Endothelial cell of hepatic sinusoid (primary cell): ENCODE measurements at regions not wholly inside any gene's neighbourhood (a gene's known extent, or its start where the extent isn't known, plus 50 kb on each side); places are given as distances from the start of the nearest gene placed in this dataset.

ENCODE experiments used
- in situ Hi-C: cut with HindIII; loops from 2 replicates; pipeline ENCODE4 v1.10.0; 2017; ENCODE audit warnings: low sequenced_read_pairs

DNA sequence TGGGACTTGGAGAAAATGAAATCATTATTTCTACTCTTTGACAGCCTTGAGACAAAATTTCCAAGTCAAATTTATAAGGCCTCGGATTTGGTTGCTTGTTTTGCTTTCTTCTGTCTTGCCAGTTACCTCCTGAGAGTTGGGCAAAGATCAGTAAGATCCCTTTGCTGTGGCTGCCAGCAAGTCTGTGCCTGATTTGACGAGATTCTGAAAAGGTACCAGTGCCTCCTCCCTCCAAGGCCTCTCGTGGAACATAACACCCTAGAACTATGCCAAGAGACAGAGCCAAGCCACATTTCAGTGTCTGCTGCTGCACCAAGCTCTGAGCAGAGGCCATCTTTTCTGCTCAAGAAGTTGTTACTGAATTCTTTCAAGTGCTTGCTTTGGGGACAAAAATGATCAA lies 61.0 kb downstream of the GTPBP8 start:
- in situ Hi-C loops = loop anchor here (5.0 kb wide), 1 partner anchor 56 kb away; no protein-coding TSS in a partner anchor

DNA sequence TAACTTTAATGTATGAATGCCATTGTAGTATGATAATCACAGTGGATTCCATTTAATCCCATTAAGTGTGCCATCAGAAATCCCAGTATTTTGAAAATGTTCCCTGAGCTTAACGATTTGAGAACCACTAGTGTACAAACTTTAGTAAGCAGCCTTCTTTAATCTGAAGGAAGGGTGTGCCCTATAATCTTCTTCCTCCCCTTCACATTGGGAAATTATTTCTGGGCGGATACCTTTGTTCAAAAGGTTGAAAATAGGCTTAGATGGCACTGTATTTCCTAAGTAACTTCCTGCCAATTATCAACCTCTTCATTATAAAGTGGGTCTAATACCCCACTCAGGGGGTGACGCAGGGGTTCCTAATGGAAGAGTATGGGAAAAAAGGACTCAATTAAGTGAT lies 62.4 kb downstream of the GTPBP8 start:
- in situ Hi-C loops = loop anchor here (5.0 kb wide), 1 partner anchor 54 kb away; no protein-coding TSS in a partner anchor

DNA sequence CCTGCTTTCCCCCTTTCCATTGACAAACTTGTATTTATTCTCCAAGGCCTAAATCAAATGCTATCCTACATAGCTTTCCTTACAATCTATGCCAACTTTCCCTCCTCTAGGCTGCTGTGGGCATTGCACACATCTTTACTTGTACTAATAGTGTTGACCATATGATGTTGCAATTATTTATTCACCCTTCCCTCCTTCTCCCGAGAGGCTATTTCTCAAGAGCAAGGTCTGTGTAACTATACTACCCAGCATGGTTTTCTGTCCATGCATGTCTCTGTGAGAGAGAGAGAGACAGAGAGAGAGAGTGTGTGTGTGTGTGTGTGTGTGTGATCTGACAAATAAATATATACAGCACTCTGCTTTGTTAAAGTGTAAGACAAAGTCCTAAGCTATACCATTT lies 63.8 kb downstream of the GTPBP8 start:
- in situ Hi-C loops = loop anchor here (5.0 kb wide), 1 partner anchor 53 kb away; no protein-coding TSS in a partner anchor

DNA sequence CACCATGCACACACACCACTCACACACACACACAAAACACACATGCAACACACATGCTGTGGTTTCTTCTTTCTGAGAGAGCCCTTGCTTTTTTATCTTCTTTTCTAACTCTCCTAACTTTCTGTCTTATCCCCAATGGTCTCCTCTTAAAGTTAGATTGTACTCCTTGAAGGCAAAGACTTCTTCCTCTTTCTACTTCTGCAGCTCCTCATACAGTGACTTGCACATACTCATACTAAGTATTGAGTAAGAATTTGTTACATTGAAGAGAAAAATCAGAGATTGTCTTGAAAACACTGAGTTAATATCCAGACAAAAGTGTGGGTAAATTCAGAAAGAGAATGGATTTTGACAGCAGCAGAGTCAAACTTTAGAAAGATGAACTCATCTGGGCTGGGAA lies 64.4 kb downstream of the GTPBP8 start:
- in situ Hi-C loops = no loop called here

DNA sequence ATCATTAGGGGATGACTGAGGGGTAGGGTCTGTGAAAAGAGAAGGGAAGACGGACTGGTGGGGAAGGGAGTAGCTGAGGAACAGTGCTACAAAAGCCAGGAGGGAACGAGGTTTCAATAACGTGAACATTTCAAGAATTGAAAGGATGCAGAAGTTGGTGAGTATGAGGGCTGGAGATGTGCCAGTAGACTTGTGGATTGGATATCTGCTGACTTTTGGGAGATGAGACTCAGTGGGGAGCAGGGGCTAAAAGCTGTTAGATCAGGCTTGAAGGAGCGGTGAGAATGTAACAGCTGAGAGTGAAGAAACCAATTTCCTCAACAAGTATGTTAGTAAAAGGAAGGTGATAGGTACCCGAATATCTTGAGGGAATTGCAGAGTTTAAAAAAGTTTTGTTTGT lies 65.2 kb downstream of the GTPBP8 start:
- in situ Hi-C loops = no loop called here

DNA sequence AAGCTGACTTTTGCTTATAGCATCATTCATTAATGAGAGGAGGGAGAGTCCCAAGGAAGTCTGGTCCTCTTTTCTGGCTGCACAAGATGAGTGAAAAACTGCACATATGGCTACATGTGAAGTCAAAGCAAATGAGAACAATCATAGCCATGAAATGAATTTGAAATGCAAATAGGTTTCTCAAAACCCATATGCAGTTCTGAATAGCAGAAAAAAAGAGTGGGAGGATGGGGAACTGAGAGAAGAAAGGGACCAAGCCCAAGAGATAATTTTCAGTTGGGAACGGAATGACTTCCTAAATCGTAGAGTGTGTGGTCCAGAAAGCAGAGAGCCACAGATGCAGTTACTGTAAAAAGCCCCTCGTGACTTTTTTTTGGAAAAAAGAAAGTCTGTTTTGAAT lies 66.3 kb downstream of the GTPBP8 start:
- in situ Hi-C loops = no loop called here

DNA sequence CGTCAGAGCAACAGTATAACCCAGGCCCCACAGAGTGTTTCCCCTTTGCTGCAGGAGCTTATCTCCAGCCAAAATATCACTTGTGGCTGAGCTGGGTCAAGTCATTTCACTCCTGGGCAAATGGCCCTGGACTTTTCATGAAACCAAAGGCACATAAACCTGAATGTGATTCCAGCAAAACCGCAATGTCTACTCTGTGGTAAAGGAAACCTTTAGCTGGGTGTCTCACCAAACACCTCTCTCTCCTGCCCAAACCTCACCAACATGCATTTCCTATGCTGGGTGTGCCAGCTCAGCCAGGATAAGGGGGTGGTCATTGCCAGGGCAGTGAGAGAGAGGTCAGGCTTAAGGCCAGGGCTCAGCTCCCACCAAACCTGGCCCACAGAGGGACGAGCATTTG lies 67.4 kb downstream of the GTPBP8 start:
- in situ Hi-C loops = no loop called here

DNA sequence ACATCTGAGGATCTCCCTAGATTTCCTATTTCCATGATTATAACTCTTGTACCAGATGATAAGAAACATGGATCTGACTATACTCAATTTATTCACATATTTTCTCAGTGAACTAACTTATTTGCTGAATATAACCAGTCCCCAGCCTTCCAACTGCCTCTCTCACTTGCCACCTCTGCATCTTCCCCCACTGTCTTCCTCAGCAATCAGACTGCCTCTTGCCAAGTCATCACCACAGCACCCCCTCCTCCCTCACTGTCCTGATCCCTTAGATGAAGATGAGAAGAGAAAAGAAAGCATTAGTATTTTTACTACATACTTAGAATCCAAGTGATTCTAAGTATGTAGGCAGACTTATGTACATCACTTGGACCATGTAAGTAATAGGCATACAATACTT lies 71.9 kb downstream of the GTPBP8 start:
- in situ Hi-C loops = no loop called here

DNA sequence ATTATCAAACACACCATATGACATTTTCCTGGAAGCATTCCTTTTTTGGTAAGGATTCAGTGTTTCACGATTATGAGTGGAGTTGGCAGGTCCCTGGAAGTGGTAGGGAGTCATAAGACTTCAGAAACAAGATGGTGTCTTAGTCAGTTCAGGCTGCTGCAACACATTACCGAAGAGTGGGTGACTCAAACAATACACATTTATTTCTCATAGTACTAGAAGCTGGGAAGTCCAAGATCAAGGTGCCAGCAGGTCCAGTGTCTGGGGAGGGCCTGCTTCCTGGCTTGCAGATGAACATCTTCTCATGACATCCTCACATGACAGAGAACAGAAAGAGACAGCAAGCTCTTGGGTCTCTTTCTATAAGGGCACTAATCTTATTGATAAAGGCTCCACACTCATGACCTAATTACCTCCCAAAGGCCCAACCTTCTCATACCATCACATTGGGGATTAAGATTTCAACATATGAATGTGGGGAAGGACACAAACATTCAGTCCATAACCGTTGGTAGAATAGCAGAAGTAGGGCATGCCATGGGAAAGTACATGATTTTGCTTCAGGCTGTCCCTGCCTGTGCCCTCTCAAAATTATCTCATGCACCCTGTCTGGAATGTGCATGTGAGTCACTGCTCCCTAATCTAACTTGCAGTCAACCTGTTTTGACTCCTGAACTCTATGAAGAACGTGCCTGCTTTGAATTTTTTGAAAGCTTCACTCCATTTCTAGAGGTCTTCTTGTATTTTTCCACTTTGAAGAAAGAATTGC lies 72.5 kb downstream of the GTPBP8 start:
- in situ Hi-C loops = no loop called here

DNA sequence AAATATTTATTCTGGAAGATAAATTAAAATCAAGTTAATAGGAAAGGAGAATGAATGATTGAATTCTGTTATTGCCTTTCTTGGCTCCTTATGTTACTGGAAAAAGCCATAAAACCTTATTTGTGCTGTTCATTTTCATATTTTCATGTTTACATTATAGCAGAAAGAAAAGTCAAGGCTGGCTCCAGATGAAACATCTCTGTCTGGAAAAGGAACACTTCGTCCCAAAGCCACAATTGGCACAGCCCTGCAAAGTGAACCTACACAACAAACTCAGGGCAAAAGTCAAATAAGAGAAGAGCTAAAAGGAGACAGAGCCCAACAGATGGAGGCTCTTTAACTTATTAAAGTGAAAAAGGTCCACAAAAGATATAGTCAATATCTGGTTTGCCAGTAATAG lies 73.4 kb downstream of the GTPBP8 start:
- in situ Hi-C loops = no loop called here

DNA sequence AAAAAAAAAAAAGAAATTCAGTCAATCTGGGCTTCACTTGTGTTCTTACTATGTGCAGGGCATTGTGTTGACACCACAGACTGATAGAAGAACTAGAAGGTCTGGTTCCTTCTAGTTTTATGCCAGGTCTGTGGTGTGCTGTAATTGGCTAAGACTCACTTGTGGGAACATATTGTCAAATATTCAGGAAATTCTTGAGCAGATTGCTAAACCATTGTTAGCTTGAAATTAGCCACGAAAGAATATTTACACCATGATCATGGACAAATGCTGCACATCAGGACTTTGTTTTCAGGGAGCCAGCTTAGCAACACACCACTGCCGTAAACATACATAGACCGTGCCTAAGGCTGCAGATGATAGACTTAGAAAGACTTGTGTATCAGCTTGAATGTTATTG lies 74.6 kb downstream of the GTPBP8 start:
- in situ Hi-C loops = no loop called here

DNA sequence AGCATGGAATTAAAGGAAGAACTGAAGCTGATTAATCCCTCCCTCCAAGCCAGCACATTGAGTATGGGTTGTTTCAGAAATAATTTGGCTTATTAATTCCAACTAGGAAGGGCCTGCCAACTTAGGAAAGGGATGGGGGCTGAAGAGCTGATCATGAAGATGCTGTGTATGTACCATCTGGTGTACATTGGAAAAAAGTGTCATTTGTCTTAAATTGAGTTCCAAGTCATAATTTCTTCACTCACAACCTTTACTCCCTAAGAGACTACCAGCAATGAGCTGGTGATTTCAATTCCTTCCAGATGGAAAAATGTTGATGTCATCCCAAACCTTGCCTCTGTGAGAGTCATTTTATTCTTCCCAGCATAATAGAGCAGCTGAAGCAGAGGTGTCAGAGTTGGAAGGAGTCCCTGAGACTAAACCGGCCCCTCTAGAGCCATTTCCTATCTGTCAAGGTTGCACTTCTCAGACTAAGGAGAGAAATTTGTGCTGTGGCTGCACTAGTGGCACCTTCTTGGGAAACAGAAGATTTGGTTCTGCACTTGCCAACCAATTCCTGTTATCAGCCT lies 79.4 kb downstream of the GTPBP8 start:
- in situ Hi-C loops = no loop called here

DNA sequence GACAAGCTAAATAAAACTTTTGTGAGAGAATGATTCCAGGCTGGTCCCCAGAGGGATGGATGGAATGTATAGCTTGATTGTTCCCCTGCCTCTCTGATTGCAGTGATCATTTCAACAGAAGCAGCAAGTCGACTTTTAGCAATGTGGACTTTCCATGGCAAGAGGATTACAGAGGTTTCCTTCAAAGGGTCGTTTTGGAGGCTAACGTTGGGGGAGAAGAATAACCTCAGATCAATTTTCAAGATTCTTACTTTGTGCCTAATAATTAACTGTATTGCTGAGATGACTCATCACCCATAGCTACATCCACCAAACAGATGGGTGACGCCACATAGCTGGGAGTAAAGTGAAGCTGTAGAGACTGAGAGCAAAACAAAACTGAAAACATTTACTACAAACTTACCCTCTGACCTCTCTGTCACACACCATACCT lies 79.9 kb downstream of the GTPBP8 start:
- in situ Hi-C loops = no loop called here

DNA sequence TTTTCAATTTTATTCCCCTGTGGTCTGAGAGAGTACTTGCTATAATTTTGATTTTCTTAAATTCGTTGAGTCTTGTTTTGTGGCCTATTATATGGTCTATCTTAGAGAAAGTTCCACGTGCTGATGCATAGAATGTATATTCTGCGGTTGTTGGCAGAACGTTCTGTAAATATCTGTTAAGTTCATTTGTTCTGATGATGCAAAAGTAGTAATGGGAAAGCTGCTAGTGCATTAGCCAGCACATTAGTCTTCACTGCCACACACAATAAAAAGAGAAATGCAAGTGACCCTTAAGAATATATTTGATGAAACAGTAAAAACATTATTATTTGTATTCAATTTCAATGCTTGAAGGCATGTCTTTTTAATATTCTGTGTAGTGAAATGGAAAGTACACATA lies 84.8 kb downstream of the GTPBP8 start:
- in situ Hi-C loops = no loop called here

DNA sequence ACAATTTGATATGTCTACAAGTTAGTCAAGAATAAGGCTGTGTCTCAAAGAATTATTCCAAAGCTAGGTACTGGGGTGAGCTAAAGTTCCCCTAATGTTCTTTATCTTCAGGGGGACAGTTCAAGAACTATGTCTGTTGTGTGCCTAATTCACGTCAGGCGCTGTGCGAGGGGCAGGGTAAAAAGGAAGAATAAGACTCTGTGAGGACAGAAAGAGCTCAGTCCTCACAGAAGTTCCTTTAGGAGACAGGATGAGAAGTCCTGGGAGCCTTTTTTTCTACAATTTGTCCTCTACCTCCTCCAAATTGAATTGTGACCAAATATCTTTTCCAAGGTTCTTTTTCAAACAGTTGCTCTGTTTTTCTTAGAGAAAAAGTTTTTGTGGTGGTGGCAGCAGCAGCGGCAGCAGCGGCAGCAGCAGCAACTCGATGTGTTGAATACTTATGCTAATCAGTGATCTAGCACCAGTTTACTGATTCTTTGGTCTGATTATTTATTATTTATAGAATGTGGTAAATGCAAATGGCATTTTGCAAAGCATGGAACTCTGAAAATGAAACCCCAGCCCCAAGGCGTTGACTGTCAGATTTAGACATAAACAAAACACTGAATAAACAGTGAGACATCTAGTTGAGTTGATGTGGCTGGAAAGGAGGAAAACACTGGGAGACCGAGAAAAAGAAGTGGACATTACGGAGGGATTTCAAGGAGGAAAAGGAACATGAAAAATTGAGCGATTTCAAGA lies 88.6 kb downstream of the GTPBP8 start:
- in situ Hi-C loops = no loop called here

DNA sequence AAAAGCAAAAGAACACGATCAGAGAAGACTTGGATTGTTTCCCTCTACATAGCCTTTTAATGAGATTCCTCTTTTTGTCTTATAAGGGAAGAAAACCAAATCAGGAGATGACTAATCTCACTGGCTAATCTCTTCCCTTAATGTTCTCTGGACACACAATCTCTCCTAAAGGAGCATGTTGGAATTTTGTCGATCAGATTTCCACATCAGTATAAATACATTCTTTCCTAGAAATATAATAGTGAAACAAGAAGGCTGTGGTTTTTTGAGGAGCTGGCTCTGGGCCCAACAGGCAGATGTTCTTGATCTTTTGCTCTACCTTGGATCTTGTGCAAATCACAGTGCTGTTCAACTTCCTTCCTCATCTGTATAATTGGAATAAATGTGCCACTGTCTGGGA lies 94.0 kb downstream of the GTPBP8 start:
- in situ Hi-C loops = no loop called here

DNA sequence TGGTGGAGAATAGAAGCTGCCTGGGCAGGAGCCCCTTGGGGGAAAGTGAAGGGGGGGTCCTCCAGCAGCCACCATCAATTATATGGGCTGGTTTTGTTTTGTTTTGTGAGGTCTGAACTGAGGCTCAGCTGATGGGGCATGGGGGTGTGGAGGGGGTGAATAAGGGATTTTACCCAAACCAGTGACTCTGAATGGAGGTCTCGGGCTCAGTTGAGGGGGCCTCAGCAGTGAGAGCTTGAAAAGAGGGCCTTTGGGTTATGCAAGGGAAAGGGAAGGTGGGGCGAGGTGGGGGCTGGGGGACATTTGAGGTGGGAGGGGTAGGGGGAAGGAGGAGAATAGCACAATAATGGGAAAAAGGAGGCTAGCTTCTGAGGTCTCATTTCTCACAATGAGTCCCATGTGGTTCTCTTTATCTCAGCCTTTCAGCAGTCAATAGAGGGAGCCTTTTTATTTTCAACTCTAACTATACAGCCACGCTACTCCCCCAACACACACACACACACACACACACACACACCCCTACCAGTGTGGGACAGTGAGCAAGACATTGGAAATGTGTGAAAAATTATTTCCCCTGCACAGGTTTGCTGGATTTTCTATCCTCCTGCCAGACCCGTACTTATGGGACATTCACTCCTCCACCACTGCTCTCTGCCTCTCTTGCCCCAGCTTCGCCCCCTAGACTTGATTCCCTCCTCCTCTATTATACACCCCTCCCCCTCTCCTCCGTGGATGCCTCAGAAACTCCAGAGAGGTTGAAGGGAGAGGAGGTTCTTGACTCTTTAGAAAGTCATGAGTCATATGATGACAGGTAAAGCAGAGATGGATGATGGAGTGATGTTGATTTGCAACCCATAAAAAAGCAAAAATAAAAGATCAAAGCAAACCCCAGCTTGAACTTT lies 96.0 kb downstream of the GTPBP8 start:
- in situ Hi-C loops = no loop called here

DNA sequence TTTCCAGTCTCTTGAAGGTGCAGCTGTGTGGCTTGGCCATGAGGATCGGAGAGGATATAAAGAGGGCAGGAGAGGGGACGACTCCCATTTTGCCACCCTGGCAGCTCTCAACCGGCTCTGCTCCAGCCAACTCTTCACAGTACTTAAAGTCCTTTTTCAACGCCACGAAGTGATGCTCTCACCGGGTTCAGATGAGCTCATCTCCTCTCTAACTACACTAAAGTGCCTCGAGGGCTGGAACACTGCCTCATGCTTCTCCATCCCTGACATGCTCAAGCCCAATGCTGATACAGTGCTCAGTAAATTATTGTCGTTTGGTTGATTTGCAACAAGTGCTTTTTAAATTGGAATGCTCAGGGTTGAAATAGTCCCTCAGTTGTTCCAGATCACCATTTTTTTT lies 97.8 kb downstream of the GTPBP8 start:
- in situ Hi-C loops = no loop called here

DNA sequence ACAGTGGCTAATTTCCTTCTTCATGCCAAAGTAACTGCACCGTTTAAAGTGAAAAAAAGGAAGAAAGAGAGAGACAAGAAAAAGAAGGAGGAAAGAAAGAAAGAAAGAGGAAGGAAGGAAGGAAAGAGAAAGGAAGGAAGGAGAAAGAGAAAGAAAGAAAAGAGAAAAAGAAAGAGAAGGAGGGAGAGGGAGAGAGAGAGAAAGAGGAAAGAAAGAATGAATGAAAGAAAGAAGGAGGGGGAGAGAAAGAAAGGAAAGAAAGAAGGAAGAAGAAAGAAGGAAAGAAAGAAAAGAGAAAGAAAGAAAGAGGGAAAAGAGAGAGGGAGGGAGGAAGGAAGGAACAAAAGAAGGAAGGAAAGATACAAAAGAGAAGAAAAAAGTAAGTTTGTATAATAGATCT lies 100.6 kb downstream of the GTPBP8 start:
- in situ Hi-C loops = no loop called here

DNA sequence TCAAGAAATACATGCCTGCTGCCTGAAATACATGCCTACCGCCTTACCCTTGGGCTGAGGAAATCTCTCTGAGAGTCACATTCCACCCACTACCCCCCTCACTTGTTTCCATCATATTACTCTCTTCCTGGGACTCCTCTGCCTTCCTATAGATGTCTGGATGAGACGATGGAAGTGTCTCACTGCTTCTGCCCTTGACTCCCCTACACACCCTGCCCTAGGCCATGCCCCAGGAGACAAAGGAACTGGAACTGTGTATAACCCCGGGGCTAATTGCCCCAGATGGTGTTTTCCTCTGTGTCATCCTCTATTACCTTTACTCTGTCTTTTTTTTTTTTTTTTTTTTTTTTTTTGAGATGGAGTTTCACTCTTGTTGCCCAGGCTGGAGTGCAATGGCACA lies 102.0 kb downstream of the GTPBP8 start:
- in situ Hi-C loops = no loop called here
